Neural cell (in vitro differentiated cells): ENCODE measurements at regions not wholly inside any gene's neighbourhood (a gene's known extent, or its start where the extent isn't known, plus 50 kb on each side); places are given as distances from the start of the nearest gene placed in this dataset.
A peak's percentile ranks its signal among the peaks of the same experiment; 100 is the strongest.

Experiments
- CTCF ChIP-seq: fragments of 450-650 bp; IDR thresholded peaks from 2 replicates; pipeline ENCODE4 v1.5.1; 2014; ENCODE audit warnings: antibody characterized with exemption, mild to moderate bottlenecking, moderate library complexity; ENCODE audit not compliant: poor library complexity, severe bottlenecking
- EP300 ChIP-seq: fragments of 450-650 bp; conservative IDR thresholded peaks from 2 replicates; pipeline ENCODE4 v1.6.1; 2014; ENCODE audit warnings: antibody characterized with exemption, mild to moderate bottlenecking, moderate library complexity; ENCODE audit not compliant: poor library complexity, severe bottlenecking
- EZH2 ChIP-seq: fragments of 200-600, 300-800 bp; shearing (Covaris generic), sonication (generic); IDR thresholded peaks from 2 replicates; pipeline ENCODE4 v1.6.1; 2014; ENCODE audit warnings: antibody characterized with exemption, low read length, borderline replicate concordance, mild to moderate bottlenecking; ENCODE audit not compliant: insufficient read depth, poor library complexity, severe bottlenecking
- POLR2AphosphoS5 ChIP-seq: IDR thresholded peaks from 2 replicates; pipeline ENCODE4 v1.6.1; 2012
- RAD21 ChIP-seq: fragments of 450-650 bp; conservative IDR thresholded peaks from 2 replicates; pipeline ENCODE4 v1.6.1; 2014; ENCODE audit warnings: antibody characterized with exemption, mild to moderate bottlenecking, moderate library complexity
- SMC3 ChIP-seq: fragments of 450-650 bp; conservative IDR thresholded peaks from 2 replicates; pipeline ENCODE4 v1.6.1; 2014; ENCODE audit warnings: antibody characterized with exemption, mild to moderate bottlenecking, moderate library complexity; ENCODE audit not compliant: poor library complexity

- TF ChIP-seq CTCF (no peak), RAD21 (no peak), EP300 (no peak), SMC3 (no peak), POLR2AphosphoS5 (peak; percentile 19), EZH2 (no peak)
Measured at GRCh38 chr16:26394409-26394808, 672.3 kb upstream of the C16orf82 start.
